ENCODE measurements at regions not wholly inside any gene's neighbourhood (a gene's known extent, or its start where the extent isn't known, plus 50 kb on each side); places are given as distances from the start of the nearest gene placed in this dataset.

DNA sequence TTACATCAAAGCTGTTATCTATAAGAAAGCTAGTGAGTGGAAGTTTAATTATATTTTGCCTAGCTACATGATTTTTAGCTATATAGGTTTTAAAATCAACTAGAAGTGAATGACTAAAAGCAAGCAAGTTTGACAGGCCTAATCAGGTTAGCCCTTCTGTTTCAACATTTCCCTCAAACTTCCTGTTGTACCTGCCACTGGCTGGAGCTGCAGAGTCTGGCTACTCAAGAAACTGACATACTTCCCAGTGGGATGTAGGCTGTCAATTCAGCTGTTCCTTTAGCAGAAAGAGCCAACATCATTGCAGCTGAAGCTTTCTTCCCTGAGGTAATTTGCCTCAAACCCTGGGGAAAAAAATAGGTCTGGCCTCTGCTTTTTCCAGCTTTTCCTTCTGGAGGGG is 87.1 kb upstream of the TNR start:
- Mint-ChIP-seq H3K36me3 (ENCODE audit: low read depth) (no peaks in the 10 kb centered on the region), H3K4me3 (no peak overlapping the region), H3K27ac (no peak overlapping the region), H3K27me3 (ENCODE audit: insufficient read depth) (no peaks in the 10 kb centered on the region; the same call in 1 of the 2 replicates), H3K4me1 (ENCODE audit: low read depth) (no peaks in the 10 kb centered on the region), H3K9me3 (peaks cover 10% of the 10 kb centered on the region)
- DNase-seq, result no peak
- TF ChIP-seq, protein P1, sequence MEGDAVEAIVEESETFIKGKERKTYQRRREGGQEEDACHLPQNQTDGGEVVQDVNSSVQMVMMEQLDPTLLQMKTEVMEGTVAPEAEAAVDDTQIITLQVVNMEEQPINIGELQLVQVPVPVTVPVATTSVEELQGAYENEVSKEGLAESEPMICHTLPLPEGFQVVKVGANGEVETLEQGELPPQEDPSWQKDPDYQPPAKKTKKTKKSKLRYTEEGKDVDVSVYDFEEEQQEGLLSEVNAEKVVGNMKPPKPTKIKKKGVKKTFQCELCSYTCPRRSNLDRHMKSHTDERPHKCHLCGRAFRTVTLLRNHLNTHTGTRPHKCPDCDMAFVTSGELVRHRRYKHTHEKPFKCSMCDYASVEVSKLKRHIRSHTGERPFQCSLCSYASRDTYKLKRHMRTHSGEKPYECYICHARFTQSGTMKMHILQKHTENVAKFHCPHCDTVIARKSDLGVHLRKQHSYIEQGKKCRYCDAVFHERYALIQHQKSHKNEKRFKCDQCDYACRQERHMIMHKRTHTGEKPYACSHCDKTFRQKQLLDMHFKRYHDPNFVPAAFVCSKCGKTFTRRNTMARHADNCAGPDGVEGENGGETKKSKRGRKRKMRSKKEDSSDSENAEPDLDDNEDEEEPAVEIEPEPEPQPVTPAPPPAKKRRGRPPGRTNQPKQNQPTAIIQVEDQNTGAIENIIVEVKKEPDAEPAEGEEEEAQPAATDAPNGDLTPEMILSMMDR (IDR thresholded peaks at IDR 0.05), result no peak

DNA sequence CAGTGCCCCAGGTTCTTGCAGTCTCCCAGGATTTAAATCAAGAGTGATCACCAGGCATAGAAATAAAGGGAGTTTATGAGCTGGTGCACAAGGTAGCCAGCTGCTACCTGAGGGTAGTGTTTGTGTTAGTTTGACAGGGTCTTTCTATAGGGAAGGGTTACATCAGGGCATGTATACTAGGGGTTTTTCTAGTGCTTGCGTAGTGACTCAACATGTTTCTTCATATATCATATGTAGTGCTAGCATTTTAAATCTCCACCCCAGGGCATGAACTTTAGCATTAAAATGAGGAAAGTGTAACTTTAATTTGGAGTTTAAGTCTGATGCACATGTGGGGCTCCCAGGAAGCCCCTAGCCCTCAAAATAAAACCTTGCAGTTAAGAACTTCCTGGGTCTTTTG is 86.5 kb upstream of the TNR start:
- H3K4me3 Mint-ChIP-seq, result no peak overlapping the region
- TF ChIP-seq, protein P1 (IDR thresholded peaks at IDR 0.05), result no peak
- H3K4me1 Mint-ChIP-seq (ENCODE audit: low read depth), result no peaks in the 10 kb centered on the region
- no peak for DNase-seq
- peaks cover 10% of the 10 kb centered on the region for H3K9me3 Mint-ChIP-seq
- no peak overlapping the region for H3K27ac Mint-ChIP-seq
- H3K36me3 Mint-ChIP-seq (ENCODE audit: low read depth), result no peaks in the 10 kb centered on the region
- no peaks in the 10 kb centered on the region; the same call in 1 of the 2 replicates for H3K27me3 Mint-ChIP-seq (ENCODE audit: insufficient read depth)

DNA sequence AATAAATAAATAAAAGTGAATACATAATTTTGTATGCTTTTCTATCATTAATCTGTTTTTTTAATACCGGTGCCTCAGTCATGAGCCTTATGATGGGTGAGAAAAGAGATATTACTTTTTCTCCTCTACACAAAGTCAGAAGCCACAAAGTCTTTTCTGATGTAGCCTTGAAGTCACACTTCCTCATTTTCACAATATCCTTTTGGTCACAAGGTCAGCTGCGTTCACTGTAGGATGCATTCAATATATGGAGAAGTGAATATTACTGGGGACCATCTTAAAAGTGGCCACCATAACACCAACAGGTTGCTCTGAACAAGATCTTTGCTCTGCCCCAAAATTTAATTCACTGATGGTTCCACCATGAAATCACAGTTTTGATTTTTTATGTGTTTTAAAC is 83.3 kb upstream of the TNR start:
- TF ChIP-seq, protein P1 (IDR thresholded peaks at IDR 0.05), result no peak
- Mint-ChIP-seq H3K27ac (no peak overlapping the region), H3K4me3 (no peak overlapping the region), H3K27me3 (ENCODE audit: insufficient read depth) (no peaks in the 10 kb centered on the region), H3K9me3 (peaks cover 10% of the 10 kb centered on the region), H3K4me1 (ENCODE audit: low read depth) (peaks cover 7% of the 10 kb centered on the region; the same call in 1 of the 2 replicates), H3K36me3 (ENCODE audit: low read depth) (no peaks in the 10 kb centered on the region)
- no peak for DNase-seq

DNA sequence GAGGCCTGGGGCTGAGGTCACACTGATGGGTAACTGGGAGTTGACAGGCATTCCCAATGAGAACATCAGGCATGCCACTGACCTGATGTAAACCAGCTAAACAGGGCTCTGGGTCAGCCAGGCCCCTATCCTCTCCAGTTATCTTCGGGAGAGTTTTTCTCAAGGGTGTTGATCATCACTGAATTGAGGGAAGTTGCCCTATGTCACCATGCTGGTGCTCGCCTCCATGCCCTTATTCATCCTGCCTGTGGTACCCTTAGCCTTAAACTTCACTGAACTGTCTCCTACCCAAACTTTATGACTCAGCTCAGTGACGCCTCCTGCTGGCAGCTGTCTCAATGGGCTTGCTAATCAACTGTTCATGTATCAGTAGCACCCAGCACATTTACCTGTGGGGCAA is 80.7 kb upstream of the TNR start:
- H3K36me3 Mint-ChIP-seq (ENCODE audit: low read depth), result peaks cover 5% of the 10 kb centered on the region; the same call in 1 of the 2 replicates
- H3K27me3 Mint-ChIP-seq (ENCODE audit: insufficient read depth), result no peaks in the 10 kb centered on the region
- no peak overlapping the region for H3K4me3 Mint-ChIP-seq
- DNase-seq, result no peak
- peaks cover 7% of the 10 kb centered on the region; the same call in 1 of the 2 replicates for H3K4me1 Mint-ChIP-seq (ENCODE audit: low read depth)
- no peak overlapping the region for H3K27ac Mint-ChIP-seq
- peaks cover 21% of the 10 kb centered on the region for H3K9me3 Mint-ChIP-seq
- TF ChIP-seq, protein P1 (IDR thresholded peaks at IDR 0.05), result peak; percentile 14; the same call in 1 of the 2 replicates

DNA sequence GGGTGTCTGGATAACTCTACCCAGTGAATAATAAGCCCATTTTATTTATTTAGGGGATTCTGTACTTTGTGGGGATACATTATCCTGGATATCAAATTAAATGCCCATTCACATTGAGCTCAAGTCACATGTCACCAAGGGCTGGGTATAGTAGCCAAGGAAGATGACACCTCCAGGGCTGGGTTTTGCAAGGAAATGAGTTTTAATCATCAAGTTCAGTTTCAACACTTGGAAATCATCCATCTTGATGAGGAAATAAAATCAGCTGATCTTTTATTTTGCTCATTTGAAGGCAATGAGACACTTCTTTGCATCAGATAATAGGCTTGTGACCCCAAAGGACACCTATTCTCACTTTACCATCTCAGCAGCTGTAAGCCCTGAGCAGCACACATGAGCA is 80.0 kb upstream of the TNR start:
- TF ChIP-seq, protein P1 (IDR thresholded peaks at IDR 0.05), result no peak
- Mint-ChIP-seq H3K27ac (no peak overlapping the region), H3K27me3 (ENCODE audit: insufficient read depth) (no peaks in the 10 kb centered on the region), H3K4me3 (no peak overlapping the region), H3K4me1 (ENCODE audit: low read depth) (peaks cover 7% of the 10 kb centered on the region; the same call in 1 of the 2 replicates), H3K9me3 (peaks cover 23% of the 10 kb centered on the region), H3K36me3 (ENCODE audit: low read depth) (peaks cover 7% of the 10 kb centered on the region; the same call in 1 of the 2 replicates)
- no peak for DNase-seq

DNA sequence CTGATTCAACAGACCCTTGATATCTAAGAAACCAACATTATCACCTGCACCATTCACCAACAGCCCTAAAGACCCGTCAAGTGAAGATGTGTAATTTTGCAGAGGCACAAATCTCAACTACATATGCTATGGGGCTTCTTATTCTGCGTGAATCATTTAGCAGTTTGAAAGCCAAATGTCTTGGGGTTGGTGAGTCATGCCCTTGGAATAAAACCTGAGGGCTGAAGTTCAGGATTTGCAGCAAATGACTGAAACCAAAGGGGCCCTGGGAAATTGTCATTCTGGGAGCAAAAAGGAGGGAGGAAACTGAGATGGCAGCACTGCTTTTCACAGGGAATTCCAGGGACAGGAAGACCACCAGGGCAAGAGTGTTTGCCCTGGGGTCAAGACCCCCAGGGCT is 79.2 kb upstream of the TNR start:
- no peak overlapping the region for H3K4me3 Mint-ChIP-seq
- peak; percentile 28 for DNase-seq
- no peak overlapping the region for H3K27ac Mint-ChIP-seq
- peaks cover 23% of the 10 kb centered on the region for H3K9me3 Mint-ChIP-seq
- H3K36me3 Mint-ChIP-seq (ENCODE audit: low read depth), result peaks cover 7% of the 10 kb centered on the region; the same call in 1 of the 2 replicates
- TF ChIP-seq, protein P1 (IDR thresholded peaks at IDR 0.05), result no peak
- no peaks in the 10 kb centered on the region for H3K27me3 Mint-ChIP-seq (ENCODE audit: insufficient read depth)
- peaks cover 7% of the 10 kb centered on the region; the same call in 1 of the 2 replicates for H3K4me1 Mint-ChIP-seq (ENCODE audit: low read depth)
